GM23248 (cell line): ENCODE measurements at regions not wholly inside any gene's neighbourhood (a gene's known extent, or its start where the extent isn't known, plus 50 kb on each side); places are given as distances from the start of the nearest gene placed in this dataset.

ENCODE experiments used
- DNase-seq: peaks from one replicate; pipeline ENCODE4 v3.0.0-alpha.2; 2015
- H2AFZ ChIP-seq: fragments of 200-600 bp; sonication (generic); 2 replicates; pipeline ENCODE4 v1.6.1; 2016; ENCODE audit warnings: antibody characterized with exemption
- H3F3A ChIP-seq: fragments of 200-600 bp; sonication (generic); 2 replicates; pipeline ENCODE4 v1.6.1; 2016; ENCODE audit warnings: mild to moderate bottlenecking, antibody characterized with exemption, mixed run types; ENCODE audit not compliant: insufficient read depth
- H3K27ac ChIP-seq: fragments of 200-600 bp; sonication (generic); 2 replicates; pipeline ENCODE4 v1.5.1; 2016; ENCODE audit warnings: mild to moderate bottlenecking
- H3K27me3 ChIP-seq: fragments of 200-600 bp; sonication (generic); replicated peaks from 2 replicates; pipeline ENCODE4 v1.6.1; 2016; ENCODE audit warnings: mild to moderate bottlenecking; ENCODE audit not compliant: insufficient read depth
- H3K36me3 ChIP-seq: fragments of 200-600 bp; sonication (generic); 2 replicates; pipeline ENCODE4 v1.6.1; 2016; ENCODE audit warnings: low read depth, mild to moderate bottlenecking
- H3K4me1 ChIP-seq: fragments of 200-600 bp; sonication (generic); 2 replicates; pipeline ENCODE4 v1.6.1; 2016; ENCODE audit warnings: mild to moderate bottlenecking; ENCODE audit not compliant: insufficient read depth
- H3K4me2 ChIP-seq: fragments of 200-600 bp; sonication (generic); one replicate; pipeline ENCODE4 v1.6.1; 2016; ENCODE audit warnings: mild to moderate bottlenecking; ENCODE audit not compliant: unreplicated experiment
- H3K4me3 ChIP-seq: fragments of 200-600 bp; sonication (generic); 2 replicates; pipeline ENCODE4 v1.5.1; 2016; ENCODE audit warnings: mild to moderate bottlenecking
- H3K79me2 ChIP-seq: fragments of 200-600 bp; sonication (generic); 2 replicates; pipeline ENCODE4 v1.6.1; 2016; ENCODE audit warnings: mild to moderate bottlenecking; ENCODE audit not compliant: insufficient read depth
- H3K9ac ChIP-seq: fragments of 200-600 bp; sonication (generic); 2 replicates; pipeline ENCODE4 v1.6.1; 2016; ENCODE audit warnings: mild to moderate bottlenecking
- H3K9me2 ChIP-seq: fragments of 200-600 bp; sonication (generic); 2 replicates; pipeline ENCODE4 v1.6.1; 2016; ENCODE audit warnings: mixed run types, mild to moderate bottlenecking, moderate library complexity; ENCODE audit not compliant: insufficient read depth
- H3K9me3 ChIP-seq: fragments of 200-600 bp; sonication (generic); one replicate; pipeline ENCODE4 v1.6.1; 2017; ENCODE audit warnings: low read depth
- H4K20me1 ChIP-seq: fragments of 200-600 bp; sonication (generic); 2 replicates; pipeline ENCODE4 v1.6.0; 2016; ENCODE audit not compliant: insufficient read depth
- EZH2 ChIP-seq: fragments of 200-600 bp; sonication (generic); IDR thresholded peaks from 2 replicates; pipeline ENCODE4 v1.6.1; 2018; ENCODE audit warnings: antibody characterized with exemption, mild to moderate bottlenecking; ENCODE audit not compliant: insufficient read depth, poor library complexity, severe bottlenecking
- EZH2phosphoT487 ChIP-seq: fragments of 200-600 bp; sonication (generic); IDR thresholded peaks from 2 replicates; pipeline ENCODE4 v1.6.1; 2018; ENCODE audit warnings: antibody characterized with exemption, moderate library complexity, mild to moderate bottlenecking, low read depth; ENCODE audit not compliant: insufficient read depth
- WGBS, 2 experiments: methylation state at CpG; one replicate each; pipeline ENCODE4 v1.1.6; 2015 to 2017; ENCODE audit warnings: low lambda C conversion rate in 2 of 2, low coverage in 1 of 2; ENCODE audit errors: missing lambda C conversion rate in 2 of 2; 5-methylcytosine and 5-hydroxymethylcytosine counted together
- in situ Hi-C: fragments of 300-500 bp; cut with MboI; formaldehyde crosslinking; loops from 2 replicates; pipeline ENCODE4 v1.15.0; 2020

DNA sequence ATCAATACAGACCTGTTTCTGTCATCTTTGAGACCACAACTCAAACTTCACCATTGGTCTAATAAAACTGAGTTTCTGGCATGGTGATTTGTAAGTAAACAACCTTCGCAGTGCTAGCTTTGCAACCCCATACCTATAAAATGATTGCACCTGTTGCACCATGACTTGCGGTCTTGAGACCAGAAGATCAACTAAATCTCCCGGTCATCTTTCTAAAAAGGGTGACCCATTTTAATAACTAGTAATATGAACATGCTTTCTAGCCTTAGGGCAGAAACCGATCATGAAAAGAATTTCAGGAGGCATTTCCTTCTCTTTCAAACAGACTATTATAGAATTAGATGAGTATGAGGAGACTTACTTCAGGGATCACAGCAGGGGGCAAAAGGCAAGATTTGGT lies 151.9 kb upstream of the ZNF385D start:
- Histone ChIP-seq H3K36me3 (no peaks in the 10 kb centered on the region), H3K9ac (no peak overlapping the region), H3K79me2 (no peaks in the 10 kb centered on the region), H3K4me3 (no peak overlapping the region), H3K4me1 (no peaks in the 10 kb centered on the region), H4K20me1 (no peaks in the 10 kb centered on the region), H2AFZ (no peak overlapping the region), H3F3A (no peaks in the 10 kb centered on the region), H3K4me2 (no peak overlapping the region), H3K27me3 (no peaks in the 10 kb centered on the region), H3K27ac (no peak overlapping the region), H3K9me2 (0 out of 2 replicates have a peak, but pooled peaks cover 6% of the 10 kb centered on the region), H3K9me3 (no peaks in the 10 kb centered on the region)
- in situ Hi-C loops: no loop called here
- 92 to 95% methylated on average over 4 of the region's 4 CpGs for WGBS, 2 experiments
- TF ChIP-seq EZH2: no peak
- TF ChIP-seq EZH2phosphoT487: no peak
- no peak for DNase-seq

DNA sequence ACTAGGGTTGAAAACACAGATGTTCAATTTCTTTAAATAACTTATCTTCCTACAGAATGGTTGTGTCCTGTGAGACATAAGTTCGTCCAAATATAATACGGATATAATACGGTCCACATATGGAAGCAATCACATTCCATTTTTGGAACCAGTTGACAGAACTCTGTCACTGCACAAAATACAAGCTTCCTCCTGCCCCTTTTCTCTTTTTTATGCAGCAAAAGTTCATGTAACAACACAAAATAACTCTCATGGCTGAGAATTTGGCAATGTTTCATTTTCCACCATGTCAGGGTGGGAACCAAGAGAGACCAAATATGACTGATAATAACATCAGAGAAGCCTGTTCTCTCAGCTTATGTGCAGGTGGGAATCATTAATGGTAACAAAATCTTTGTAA lies 158.1 kb upstream of the ZNF385D start:
- in situ Hi-C loops: no loop called here
- WGBS, 2 experiments: 24 to 25% methylated on average over 3 of the region's 3 CpGs

DNA sequence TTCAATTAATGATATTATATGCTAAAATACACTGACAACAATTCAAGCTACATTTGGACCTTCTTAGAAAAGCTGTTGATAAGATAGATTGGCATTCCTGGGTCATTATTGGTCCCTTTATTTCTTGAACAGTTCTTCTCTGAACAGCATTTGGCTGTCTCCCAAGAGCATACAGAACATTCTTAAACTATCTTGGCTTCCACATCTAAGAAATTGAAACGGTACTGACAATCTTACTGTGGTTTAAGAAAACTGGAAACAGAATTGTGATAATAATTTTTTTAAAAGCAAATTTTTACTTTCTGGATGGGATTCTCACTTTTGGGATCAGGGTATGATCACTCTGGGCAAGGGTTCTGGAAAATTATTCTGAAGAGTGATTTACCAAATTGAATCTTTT lies 161.7 kb upstream of the ZNF385D start:
- H2AFZ ChIP-seq: no peak overlapping the region
- H3K4me1 ChIP-seq: peaks cover 15% of the 10 kb centered on the region
- H3K9me2 ChIP-seq: no peaks in the 10 kb centered on the region
- H3F3A ChIP-seq: no peaks in the 10 kb centered on the region; the same call in 1 of the 2 replicates
- H3K79me2 ChIP-seq: no peaks in the 10 kb centered on the region
- H3K27me3 ChIP-seq: no peaks in the 10 kb centered on the region
- H3K27ac ChIP-seq: no peak overlapping the region
- TF ChIP-seq EZH2phosphoT487 (no peak), EZH2 (no peak)
- no peaks in the 10 kb centered on the region for H3K36me3 ChIP-seq
- H3K4me2 ChIP-seq: no peak overlapping the region
- in situ Hi-C loops: no loop called here
- H4K20me1 ChIP-seq: no peaks in the 10 kb centered on the region
- WGBS, 2 experiments: 9 to 13% methylated on average over 1 of the region's 1 CpG
- no peak for DNase-seq
- H3K4me3 ChIP-seq: no peak overlapping the region
- H3K9me3 ChIP-seq: no peaks in the 10 kb centered on the region
- no peak overlapping the region for H3K9ac ChIP-seq

More for the DNA sequence above, 158.1 kb upstream of the ZNF385D start:
- H3K9ac ChIP-seq: no peak overlapping the region
- no peaks in the 10 kb centered on the region for H3K36me3 ChIP-seq
- H3K9me3 ChIP-seq: no peaks in the 10 kb centered on the region
- H4K20me1 ChIP-seq: no peaks in the 10 kb centered on the region
- H3K27ac ChIP-seq: no peak overlapping the region
- TF ChIP-seq EZH2 (no peak), EZH2phosphoT487 (no peak)
- no peak overlapping the region for H3K4me3 ChIP-seq
- no peak overlapping the region for H2AFZ ChIP-seq
- no peaks in the 10 kb centered on the region for H3K27me3 ChIP-seq
- H3K79me2 ChIP-seq: no peaks in the 10 kb centered on the region
- no peaks in the 10 kb centered on the region; the same call in 1 of the 2 replicates for H3F3A ChIP-seq
- no peak for DNase-seq
- H3K4me1 ChIP-seq: peaks cover 9% of the 10 kb centered on the region
- H3K4me2 ChIP-seq: no peak overlapping the region
- H3K9me2 ChIP-seq: no peaks in the 10 kb centered on the region

DNA sequence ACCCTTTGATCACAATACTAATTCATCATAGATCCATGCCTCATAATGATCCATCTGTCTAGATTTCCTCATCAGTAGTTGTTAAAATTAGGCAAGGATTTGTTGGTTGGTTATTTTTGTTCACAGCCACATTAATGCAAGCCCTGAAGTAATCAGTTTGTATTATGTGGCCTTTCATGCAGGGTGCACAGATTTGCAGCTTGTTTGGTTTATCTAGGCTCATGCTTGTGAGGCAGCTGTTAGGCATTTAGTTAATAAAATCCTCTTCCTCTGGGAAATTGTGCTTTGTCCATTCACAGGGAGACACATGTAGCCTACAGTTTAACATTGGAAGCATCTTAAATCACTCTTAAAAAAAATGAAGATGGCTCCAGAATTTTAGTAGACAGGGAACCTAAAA lies 162.8 kb upstream of the ZNF385D start:
- in situ Hi-C loops: no loop called here
- H3K4me2 ChIP-seq: peak overlapping the region; percentile 27

DNA sequence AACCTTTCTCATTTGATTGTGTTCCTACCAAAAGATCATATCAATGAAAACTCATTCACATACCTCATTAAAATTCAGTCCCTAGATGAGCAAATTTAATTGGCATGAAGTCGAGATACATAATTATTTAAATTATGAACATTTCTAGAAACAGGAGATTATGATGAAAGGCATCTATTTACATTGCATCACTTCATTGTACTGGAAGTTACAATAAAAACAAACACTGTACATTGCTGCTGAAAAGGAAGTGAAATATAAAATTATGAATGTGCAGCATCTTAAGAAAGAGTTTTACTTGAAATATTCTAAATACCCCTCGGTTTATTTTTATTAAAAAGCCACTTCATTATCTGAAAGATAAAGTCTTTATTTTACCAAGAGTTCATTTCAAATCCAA lies 163.4 kb upstream of the ZNF385D start:
- no peaks in the 10 kb centered on the region for H3K79me2 ChIP-seq
- no peaks in the 10 kb centered on the region for H4K20me1 ChIP-seq
- H3K27me3 ChIP-seq: no peaks in the 10 kb centered on the region
- peak overlapping the region; percentile 27 for H3K4me2 ChIP-seq
- H3K36me3 ChIP-seq: no peaks in the 10 kb centered on the region
- no peaks in the 10 kb centered on the region for H3K9me3 ChIP-seq
- WGBS, 2 experiments: 93 to 94% methylated on average over 2 of the region's 2 CpGs
- no peak overlapping the region for H3K9ac ChIP-seq
- no peak overlapping the region for H3K4me3 ChIP-seq
- peaks cover 25% of the 10 kb centered on the region for H3K4me1 ChIP-seq
- no peak for DNase-seq
- H3F3A ChIP-seq: no peaks in the 10 kb centered on the region; the same call in 1 of the 2 replicates
- TF ChIP-seq EZH2: no peak
- no peak for TF ChIP-seq EZH2phosphoT487
- no peak overlapping the region for H3K27ac ChIP-seq
- H2AFZ ChIP-seq: 0 out of 2 replicates have a peak overlapping the region, but pooled peaks have one; percentile 6
- in situ Hi-C loops: no loop called here
- no peaks in the 10 kb centered on the region for H3K9me2 ChIP-seq

More for the DNA sequence above, 162.8 kb upstream of the ZNF385D start:
- Histone ChIP-seq H3F3A (no peaks in the 10 kb centered on the region; the same call in 1 of the 2 replicates), H3K9me2 (no peaks in the 10 kb centered on the region), H3K27me3 (no peaks in the 10 kb centered on the region), H2AFZ (0 out of 2 replicates have a peak overlapping the region, but pooled peaks have one; percentile 6), H3K36me3 (no peaks in the 10 kb centered on the region), H3K9me3 (no peaks in the 10 kb centered on the region), H3K4me1 (peaks cover 18% of the 10 kb centered on the region), H4K20me1 (no peaks in the 10 kb centered on the region), H3K27ac (no peak overlapping the region), H3K9ac (no peak overlapping the region), H3K79me2 (no peaks in the 10 kb centered on the region), H3K4me3 (no peak overlapping the region)
- peak; percentile 57 for DNase-seq
- TF ChIP-seq EZH2: no peak
- no peak for TF ChIP-seq EZH2phosphoT487
